Stimulated activated CD8-positive, alpha-beta memory T cell treated with anti-CD3 and anti-CD28 coated beads, Interleukin-7, amount 100 ng/mL, for 1 hour (primary cell): ENCODE measurements at regions not wholly inside any gene's neighbourhood (a gene's known extent, or its start where the extent isn't known, plus 50 kb on each side); places are given as distances from the start of the nearest gene placed in this dataset.
"Not testable (repeated sequence)": the region's sequence is repeated elsewhere in the genome, so short reads cannot be mapped to it uniquely, and the experiment has no call there.

ENCODE experiments used
- DNase-seq, 2 donors: peaks; one replicate each; pipeline ENCODE4 v3.0.0-alpha.2; 2020; ENCODE audit warnings: low read depth in 2 of 2

GRCh38 chr15:20089541-20089940, 452.1 kb downstream of the GOLGA6L6 start:
- DNase-seq = not testable (repeated sequence)

GRCh38 chr15:20084026-20084425, 457.6 kb downstream of the GOLGA6L6 start:
- DNase-seq = not testable (repeated sequence)

GRCh38 chr15:20074082-20074481, 467.5 kb downstream of the GOLGA6L6 start:
- DNase-seq = not testable (repeated sequence)

- not testable (repeated sequence) for DNase-seq
These were observed 472.6 kb downstream of the GOLGA6L6 start for GRCh38 chr15:20069043-20069442.

- DNase-seq = not testable (repeated sequence)
These were observed 475.4 kb downstream of the GOLGA6L6 start for GRCh38 chr15:20066173-20066572.

GRCh38 chr15:20065508-20065907, 476.1 kb downstream of the GOLGA6L6 start:
- DNase-seq = not testable (repeated sequence)

GRCh38 chr15:20063167-20063566, 478.4 kb downstream of the GOLGA6L6 start:
- DNase-seq = not testable (repeated sequence)

GRCh38 chr15:20060838-20061237, 480.8 kb downstream of the GOLGA6L6 start:
- DNase-seq = not testable (repeated sequence)

- not testable (repeated sequence) for DNase-seq
These were observed 484.7 kb downstream of the GOLGA6L6 start for GRCh38 chr15:20056871-20057270.

- DNase-seq = not testable (repeated sequence)
These were observed 485.7 kb downstream of the GOLGA6L6 start for GRCh38 chr15:20055921-20056320.

- DNase-seq = not testable (repeated sequence)
These were observed 493.4 kb downstream of the GOLGA6L6 start for GRCh38 chr15:20048189-20048588.

- not testable (repeated sequence) for DNase-seq
These were observed 496.4 kb downstream of the GOLGA6L6 start for GRCh38 chr15:20045165-20045564.

GRCh38 chr15:20040691-20041090, 500.9 kb downstream of the GOLGA6L6 start:
- DNase-seq = not testable (repeated sequence)

GRCh38 chr15:20025040-20025439, 516.6 kb downstream of the GOLGA6L6 start:
- not testable (repeated sequence) for DNase-seq

- not testable (repeated sequence) for DNase-seq
These were observed 519.3 kb downstream of the GOLGA6L6 start for GRCh38 chr15:20022349-20022748.

GRCh38 chr15:20021351-20021750, 520.2 kb downstream of the GOLGA6L6 start:
- DNase-seq = not testable (repeated sequence)

GRCh38 chr15:20020588-20020987, 521.0 kb downstream of the GOLGA6L6 start:
- not testable (repeated sequence) for DNase-seq

- DNase-seq = not testable (repeated sequence)
These were observed 521.8 kb downstream of the GOLGA6L6 start for GRCh38 chr15:20019758-20020157.

GRCh38 chr15:20017581-20017980, 524.0 kb downstream of the GOLGA6L6 start:
- DNase-seq = not testable (repeated sequence)

GRCh38 chr15:20016941-20017340, 524.7 kb downstream of the GOLGA6L6 start:
- DNase-seq = not testable (repeated sequence)

- not testable (repeated sequence) for DNase-seq
These were observed 528.8 kb downstream of the GOLGA6L6 start for GRCh38 chr15:20012837-20013236.

- DNase-seq = not testable (repeated sequence)
These were observed 530.8 kb downstream of the GOLGA6L6 start for GRCh38 chr15:20010759-20011158.

- not testable (repeated sequence) for DNase-seq
These were observed 532.0 kb downstream of the GOLGA6L6 start for GRCh38 chr15:20009619-20010018.

GRCh38 chr15:20007338-20007737, 534.3 kb downstream of the GOLGA6L6 start:
- not testable (repeated sequence) for DNase-seq
